GM19397 (cell line): ENCODE measurements at regions not wholly inside any gene's neighbourhood (a gene's known extent, or its start where the extent isn't known, plus 50 kb on each side); places are given as distances from the start of the nearest gene placed in this dataset.
A peak's percentile ranks its signal among the peaks of the same experiment; 100 is the strongest.

Experiments used
- ATAC-seq: cut with Tn5 transposase; IDR thresholded peaks from one replicate; pipeline ENCODE4 v1.9.1; 2021; ENCODE audit warnings: mild to moderate bottlenecking, moderate library complexity; ENCODE audit not compliant: unreplicated experiment

GRCh38 chr11:109794501-109794900 is 298.7 kb upstream of the ZC3H12C start:
- no peak for ATAC-seq

- no peak for ATAC-seq
These were observed 298.0 kb upstream of the ZC3H12C start for GRCh38 chr11:109795234-109795633.

- ATAC-seq, result no peak
These were observed 296.9 kb upstream of the ZC3H12C start for GRCh38 chr11:109796253-109796652.

- no peak for ATAC-seq
These were observed 294.7 kb upstream of the ZC3H12C start for GRCh38 chr11:109798521-109798920.

GRCh38 chr11:109799604-109800003 is 293.6 kb upstream of the ZC3H12C start:
- no peak for ATAC-seq

GRCh38 chr11:109804911-109805310 is 288.3 kb upstream of the ZC3H12C start:
- no peak for ATAC-seq

- no peak for ATAC-seq
These were observed 287.0 kb upstream of the ZC3H12C start for GRCh38 chr11:109806205-109806604.

GRCh38 chr11:109808569-109808968 is 284.6 kb upstream of the ZC3H12C start:
- ATAC-seq, result no peak

- ATAC-seq, result no peak
These were observed 278.4 kb upstream of the ZC3H12C start for GRCh38 chr11:109814824-109815223.

- ATAC-seq, result no peak
These were observed 277.6 kb upstream of the ZC3H12C start for GRCh38 chr11:109815500-109816150.

- no peak for ATAC-seq
These were observed 274.9 kb upstream of the ZC3H12C start for GRCh38 chr11:109818290-109818689.

GRCh38 chr11:109819410-109819809 is 273.8 kb upstream of the ZC3H12C start:
- no peak for ATAC-seq

- no peak for ATAC-seq
These were observed 271.7 kb upstream of the ZC3H12C start for GRCh38 chr11:109821511-109821910.

GRCh38 chr11:109822436-109823102 is 270.6 kb upstream of the ZC3H12C start:
- no peak for ATAC-seq

GRCh38 chr11:109828387-109828786 is 264.8 kb upstream of the ZC3H12C start:
- ATAC-seq, result no peak

GRCh38 chr11:109838026-109838425 is 255.2 kb upstream of the ZC3H12C start:
- no peak for ATAC-seq

GRCh38 chr11:109845437-109845836 is 247.8 kb upstream of the ZC3H12C start:
- no peak for ATAC-seq

- no peak for ATAC-seq
These were observed 245.6 kb upstream of the ZC3H12C start for GRCh38 chr11:109847621-109848020.

GRCh38 chr11:109849051-109849450 is 244.1 kb upstream of the ZC3H12C start:
- no peak for ATAC-seq

- no peak for ATAC-seq
These were observed 243.2 kb upstream of the ZC3H12C start for GRCh38 chr11:109849946-109850345.

- no peak for ATAC-seq
These were observed 241.3 kb upstream of the ZC3H12C start for GRCh38 chr11:109851780-109852390.

GRCh38 chr11:109853156-109853776 is 239.9 kb upstream of the ZC3H12C start:
- peak; percentile 63 for ATAC-seq
